Astrocyte of the cerebellum (primary cell): ENCODE measurements at regions not wholly inside any gene's neighbourhood (a gene's known extent, or its start where the extent isn't known, plus 50 kb on each side); places are given as distances from the start of the nearest gene placed in this dataset.

Source experiments
- DNase-seq: peaks from one replicate; pipeline ENCODE4 v3.0.0-alpha.2; 2011; ENCODE audit warnings: low read depth
- H3K4me3 ChIP-seq: 2 replicates; pipeline ENCODE4 v1.5.1; 2011; ENCODE audit warnings: mild to moderate bottlenecking, low read depth, low read length, moderate library complexity
- CTCF ChIP-seq: IDR thresholded peaks from 2 replicates; pipeline ENCODE4 v1.5.1; 2012; ENCODE audit warnings: low read length, low read depth, moderate library complexity, mild to moderate bottlenecking; ENCODE audit errors: missing control alignments
- in situ Hi-C: cut with HindIII; loops from 2 replicates; pipeline ENCODE4 v1.10.0; 2017; ENCODE audit warnings: low sequenced_read_pairs

- in situ Hi-C loops: no loop called here
- DNase-seq: no peak
- no peak overlapping the region for H3K4me3 ChIP-seq
- no peak for TF ChIP-seq CTCF
Observed at GRCh38 chr10:118473305-118473960, 122.0 kb downstream of the PRLHR start.

- in situ Hi-C loops: no loop called here
- no peak for TF ChIP-seq CTCF
- no peak for DNase-seq
- no peak overlapping the region for H3K4me3 ChIP-seq
Observed at GRCh38 chr10:118472415-118473304, 122.8 kb downstream of the PRLHR start.

DNA sequence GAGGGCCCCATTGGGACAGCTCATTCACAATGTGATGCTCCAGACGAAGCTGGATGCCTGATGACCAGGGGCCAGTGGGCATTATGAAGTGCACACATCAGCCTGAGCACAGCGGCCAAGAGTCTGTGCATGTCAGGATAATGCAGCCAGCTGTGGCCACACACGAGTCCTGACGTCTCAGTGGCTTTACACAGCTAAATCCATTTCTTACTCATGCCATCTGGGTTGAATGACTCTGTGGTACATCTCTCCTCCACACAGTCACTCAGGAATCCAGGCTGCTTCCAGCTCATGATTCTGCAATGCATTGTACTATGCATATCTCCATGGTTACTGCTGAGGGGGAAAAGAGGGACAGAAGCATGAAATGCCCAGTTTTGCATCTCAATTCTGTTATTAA lies 123.6 kb downstream of the PRLHR start:
- in situ Hi-C loops: no loop called here
- peak; percentile 39 for DNase-seq
- no peak overlapping the region for H3K4me3 ChIP-seq
- no peak for TF ChIP-seq CTCF

DNA sequence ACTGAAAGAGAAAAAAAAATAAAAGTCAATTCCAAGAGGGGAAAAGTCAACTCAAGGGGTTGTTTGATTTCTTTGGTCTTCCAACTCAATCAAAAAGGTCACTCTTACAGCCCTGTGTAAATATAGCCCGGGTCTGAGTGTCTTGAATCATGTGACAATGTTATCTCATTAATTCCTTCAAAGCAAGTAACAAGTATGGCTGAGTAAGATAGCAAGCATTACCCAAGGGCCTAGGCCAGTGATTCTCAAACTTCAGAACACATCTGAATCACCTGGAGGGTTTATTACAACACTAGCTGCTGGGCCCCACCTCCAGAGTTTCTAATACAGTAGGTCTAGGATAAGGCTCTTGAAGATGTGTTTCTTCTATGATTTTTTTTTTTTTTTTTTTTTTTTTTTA lies 125.0 kb downstream of the PRLHR start:
- no peak overlapping the region for H3K4me3 ChIP-seq
- no peak for TF ChIP-seq CTCF
- in situ Hi-C loops: no loop called here
- no peak for DNase-seq

DNA sequence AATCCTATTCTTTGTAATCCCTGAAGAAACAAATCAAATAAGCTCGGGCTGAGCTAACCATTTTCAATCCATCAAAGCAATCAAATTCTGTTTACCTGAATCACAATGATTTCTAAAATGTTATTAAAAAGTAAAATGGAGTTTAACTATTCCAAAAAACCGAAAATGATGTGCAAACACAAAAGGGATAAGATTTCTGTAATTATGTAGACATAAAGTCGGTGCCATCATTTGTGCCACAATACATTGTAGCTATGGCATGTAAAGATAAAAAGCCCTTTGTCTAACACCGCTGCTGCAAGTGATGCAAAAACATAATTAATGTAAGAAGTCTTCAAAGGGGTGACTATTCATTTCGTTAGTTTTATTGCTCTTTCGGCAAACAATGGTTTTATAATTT lies 125.1 kb upstream of the FAM204A start:
- in situ Hi-C loops: no loop called here
- no peak for DNase-seq
- TF ChIP-seq CTCF: no peak
- H3K4me3 ChIP-seq: no peak overlapping the region

GRCh38 chr10:118465300-118465874 lies 123.3 kb upstream of the FAM204A start:
- no peak overlapping the region for H3K4me3 ChIP-seq
- no peak for DNase-seq
- TF ChIP-seq CTCF: no peak
- in situ Hi-C loops: no loop called here
